ENCODE measurements at regions not wholly inside any gene's neighbourhood (a gene's known extent, or its start where the extent isn't known, plus 50 kb on each side); places are given as distances from the start of the nearest gene placed in this dataset.

DNA sequence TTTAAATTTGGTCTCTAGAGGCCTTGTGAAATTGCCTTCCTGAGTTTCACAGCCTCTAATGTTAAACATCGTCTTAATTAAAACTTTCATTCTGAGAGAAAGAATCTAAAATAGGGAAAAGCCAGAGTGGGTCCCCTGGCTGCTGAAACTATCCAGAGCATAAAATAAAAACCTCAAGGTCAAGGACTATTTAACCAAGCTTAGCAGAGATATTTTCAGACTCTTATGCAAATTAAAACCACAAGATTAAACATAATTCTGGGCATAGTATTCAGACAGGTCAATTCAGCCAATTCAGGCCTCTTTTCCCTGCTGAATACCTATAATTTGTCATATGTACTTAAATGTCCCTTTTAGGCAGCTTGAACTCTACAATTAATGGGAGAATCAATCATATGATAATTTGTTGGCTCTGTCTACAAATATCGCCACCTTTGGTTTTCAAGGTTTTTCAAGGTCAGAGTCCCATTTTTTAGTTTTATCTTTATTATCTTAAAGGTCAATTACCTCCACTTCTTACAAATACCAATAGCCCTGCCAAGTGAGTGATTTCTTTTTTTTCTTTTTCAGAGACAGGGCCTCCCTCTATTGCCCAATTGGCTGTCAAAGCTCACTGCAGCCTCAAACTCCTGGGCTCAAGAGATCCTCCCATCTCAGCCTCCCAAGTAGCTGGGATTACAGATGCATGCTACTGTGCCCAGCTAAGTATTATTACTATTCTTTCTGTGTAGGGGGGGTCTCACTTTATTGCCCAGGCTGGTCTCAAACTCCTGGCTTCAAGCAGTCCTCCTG, 257.1 kb downstream of the PHLDA1 start:
- H3K27ac ChIP-seq: no peak overlapping the region
- DNase-seq (ENCODE audit: low spot score): no peak
- H3K4me3 ChIP-seq: no peak overlapping the region
- TF ChIP-seq, protein P1, sequence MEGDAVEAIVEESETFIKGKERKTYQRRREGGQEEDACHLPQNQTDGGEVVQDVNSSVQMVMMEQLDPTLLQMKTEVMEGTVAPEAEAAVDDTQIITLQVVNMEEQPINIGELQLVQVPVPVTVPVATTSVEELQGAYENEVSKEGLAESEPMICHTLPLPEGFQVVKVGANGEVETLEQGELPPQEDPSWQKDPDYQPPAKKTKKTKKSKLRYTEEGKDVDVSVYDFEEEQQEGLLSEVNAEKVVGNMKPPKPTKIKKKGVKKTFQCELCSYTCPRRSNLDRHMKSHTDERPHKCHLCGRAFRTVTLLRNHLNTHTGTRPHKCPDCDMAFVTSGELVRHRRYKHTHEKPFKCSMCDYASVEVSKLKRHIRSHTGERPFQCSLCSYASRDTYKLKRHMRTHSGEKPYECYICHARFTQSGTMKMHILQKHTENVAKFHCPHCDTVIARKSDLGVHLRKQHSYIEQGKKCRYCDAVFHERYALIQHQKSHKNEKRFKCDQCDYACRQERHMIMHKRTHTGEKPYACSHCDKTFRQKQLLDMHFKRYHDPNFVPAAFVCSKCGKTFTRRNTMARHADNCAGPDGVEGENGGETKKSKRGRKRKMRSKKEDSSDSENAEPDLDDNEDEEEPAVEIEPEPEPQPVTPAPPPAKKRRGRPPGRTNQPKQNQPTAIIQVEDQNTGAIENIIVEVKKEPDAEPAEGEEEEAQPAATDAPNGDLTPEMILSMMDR (IDR thresholded peaks at IDR 0.05): no peak

DNA sequence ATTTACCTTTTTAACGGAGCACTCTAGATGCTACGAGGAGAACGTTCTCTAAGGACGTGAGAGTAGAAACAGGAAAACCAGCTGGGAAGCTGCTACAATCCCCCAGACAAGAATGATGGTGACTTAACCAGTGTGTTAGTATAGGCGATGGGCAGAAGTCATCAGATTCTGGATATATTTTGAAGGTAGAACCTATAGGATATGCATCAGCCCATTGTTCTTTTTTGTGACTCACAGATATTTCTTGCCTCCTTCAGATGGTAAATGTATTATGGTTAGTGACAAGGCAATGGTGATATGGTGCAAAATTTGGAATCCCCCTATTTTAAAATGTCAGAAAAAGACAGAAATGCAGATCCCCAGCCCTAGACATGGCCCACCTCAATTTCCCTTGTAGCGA, 258.2 kb downstream of the PHLDA1 start:
- no peak for DNase-seq (ENCODE audit: low spot score)
- H3K4me3 ChIP-seq: no peak overlapping the region
- H3K27ac ChIP-seq: no peak overlapping the region
- TF ChIP-seq, protein P1 (IDR thresholded peaks at IDR 0.05): no peak

- DNase-seq (ENCODE audit: low spot score): no peak
These were observed 259.6 kb upstream of the KRR1 start for GRCh38 chr12:75771023-75771422.

DNA sequence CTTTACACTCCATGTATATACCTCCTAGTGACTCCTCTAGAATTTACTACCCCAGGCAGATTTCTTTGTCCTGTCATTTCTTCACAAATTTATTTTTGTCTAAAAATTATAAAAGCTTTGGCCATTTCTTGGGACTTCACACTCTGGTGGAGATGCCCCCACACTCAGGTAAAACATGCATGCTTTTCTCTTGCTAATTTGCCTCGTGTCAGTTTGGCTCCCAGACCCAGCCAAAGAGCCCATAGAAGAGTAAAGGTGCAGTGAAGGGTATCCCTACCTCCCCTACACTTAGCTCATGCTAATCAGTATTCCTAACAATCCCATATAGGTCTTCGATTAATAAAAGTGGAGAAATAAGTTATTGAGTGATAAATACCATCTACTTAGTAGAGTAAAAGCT, 256.5 kb upstream of the KRR1 start:
- TF ChIP-seq, protein P1 (IDR thresholded peaks at IDR 0.05): no peak

More at GRCh38 chr12:75771023-75771422, 259.6 kb upstream of the KRR1 start:
- no peak overlapping the region for H3K4me3 ChIP-seq
- H3K27ac ChIP-seq: no peak overlapping the region
- TF ChIP-seq, protein P1 (IDR thresholded peaks at IDR 0.05): no peak

GRCh38 chr12:75766263-75767160, 255.1 kb upstream of the KRR1 start:
- no peak for DNase-seq (ENCODE audit: low spot score)
- H3K4me3 ChIP-seq: no peak overlapping the region
- TF ChIP-seq, protein P1 (IDR thresholded peaks at IDR 0.05): no peak
- no peak overlapping the region for H3K27ac ChIP-seq

More for the DNA sequence above, 256.5 kb upstream of the KRR1 start:
- DNase-seq (ENCODE audit: low spot score): no peak
- Histone ChIP-seq H3K4me3 (no peak overlapping the region), H3K27ac (no peak overlapping the region)

DNA sequence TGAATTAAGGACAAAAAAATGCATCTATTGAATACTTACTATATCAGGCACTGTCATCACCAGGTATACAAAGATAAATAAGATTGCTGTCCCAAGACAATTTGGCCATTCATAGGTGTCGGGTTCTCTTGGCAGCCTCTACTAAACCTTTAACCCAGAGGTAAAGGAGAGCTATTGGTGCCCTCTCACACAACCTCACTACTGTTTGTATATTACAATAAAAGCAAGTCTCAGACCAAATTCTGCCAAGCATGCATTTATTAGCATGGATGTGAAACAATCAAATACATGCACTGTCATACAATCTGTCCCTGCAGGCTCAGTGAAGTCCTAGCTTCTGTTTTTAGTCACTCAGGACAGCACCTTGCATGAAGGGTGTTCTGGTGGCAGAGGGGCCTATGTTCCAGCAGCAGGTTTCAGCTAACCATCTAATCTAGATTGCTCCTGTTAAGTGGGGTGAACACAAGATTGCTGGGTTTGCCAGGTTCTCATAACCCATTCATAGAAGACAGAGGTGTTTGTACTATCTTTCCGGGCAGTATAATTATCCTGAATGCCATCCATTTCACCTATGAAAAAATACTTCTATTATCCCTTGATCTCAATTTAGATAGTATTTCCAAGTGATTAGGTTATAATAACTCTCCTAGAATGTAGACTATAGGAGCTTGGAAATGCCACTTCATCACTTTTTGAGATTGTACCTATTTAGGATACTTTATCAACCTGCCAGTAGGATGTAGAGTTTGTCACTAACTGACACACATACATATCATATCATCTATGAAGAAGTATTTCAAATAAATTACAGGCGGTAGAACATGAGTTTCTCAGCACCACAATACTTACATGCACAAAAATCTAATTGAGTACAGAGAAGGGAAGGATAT, 254.0 kb upstream of the KRR1 start:
- Histone ChIP-seq H3K27ac (no peak overlapping the region), H3K4me3 (no peak overlapping the region)
- TF ChIP-seq, protein P1 (IDR thresholded peaks at IDR 0.05): no peak
- DNase-seq (ENCODE audit: low spot score): no peak

Data from coronary artery (tissue), 2 donors.